IMR-90 (cell line): ENCODE measurements at regions not wholly inside any gene's neighbourhood (a gene's known extent, or its start where the extent isn't known, plus 50 kb on each side); places are given as distances from the start of the nearest gene placed in this dataset.

ENCODE experiments used
- ATAC-seq: fragments of 200-7000 bp; cut with Tn5 transposase; 2 replicates; pipeline ENCODE4 v1.9.1; 2020; ENCODE audit warnings: low read depth, mild to moderate bottlenecking, moderate library complexity
- BruUV-seq: library from RNA; stranded (reverse); fragments of 400-500 nt; replicated peaks from 2 replicates; lab custom pipeline; 2021; lab: Mats Ljungman, UMichigan
- CTCF ChIA-PET: fragments of 300-600 bp; formaldehyde crosslinking; extraction: SDS; loops from one replicate; lab custom pipeline; 2021; ENCODE audit warnings: antibody characterized with exemption; lab: Yijun Ruan, JAX
- POLR2A ChIA-PET: fragments of 300-600 bp; sonication (Branson Sonifier 250); formaldehyde crosslinking; loops from one replicate; lab custom pipeline; 2022; ENCODE audit warnings: antibody characterized with exemption; ENCODE audit not compliant: unreplicated experiment; lab: Charles Lee
- DNase-seq: peaks from one replicate; pipeline ENCODE4 v3.0.0; 2013
- H2AFZ ChIP-seq: replicated peaks from 2 replicates; pipeline ENCODE3; 2013; ENCODE audit warnings: low read length, mild to moderate bottlenecking; ENCODE audit not compliant: poor library complexity
- H2AK5ac ChIP-seq: 2 replicates; pipeline ENCODE4 v1.6.1; 2013; ENCODE audit warnings: low read depth, low read length, inconsistent platforms
- H2AK9ac ChIP-seq: replicated peaks from 2 replicates; pipeline ENCODE3; 2013; ENCODE audit warnings: mild to moderate bottlenecking, low read depth, low read length, moderate library complexity; ENCODE audit not compliant: poor library complexity
- H2BK120ac ChIP-seq: 2 replicates; pipeline ENCODE4 v1.6.1; 2013; ENCODE audit warnings: low read depth, low read length, inconsistent platforms
- H2BK15ac ChIP-seq: 3 replicates; pipeline ENCODE4 v1.6.1; 2013; ENCODE audit warnings: low read depth, low read length, inconsistent platforms
- H2BK20ac ChIP-seq: 2 replicates; pipeline ENCODE4 v1.6.1; 2013; ENCODE audit warnings: low read depth, mild to moderate bottlenecking, inconsistent platforms, low read length, moderate library complexity
- H2BK5ac ChIP-seq: 2 replicates; pipeline ENCODE4 v1.6.1; 2013; ENCODE audit warnings: mild to moderate bottlenecking, low read depth, low read length, inconsistent platforms; ENCODE audit not compliant: poor library complexity, severe bottlenecking
- H3K14ac ChIP-seq: replicated peaks from 2 replicates; pipeline ENCODE4 v1.6.1; 2013; ENCODE audit warnings: low read depth, low read length, inconsistent platforms
- H3K18ac ChIP-seq: 2 replicates; pipeline ENCODE4 v1.6.1; 2013; ENCODE audit warnings: low read depth, low read length, control low read depth
- H3K23ac ChIP-seq: 2 replicates; pipeline ENCODE4 v1.6.1; 2013; ENCODE audit warnings: low read depth, low read length, inconsistent platforms
- H3K27ac ChIP-seq: 2 replicates; pipeline ENCODE4 v1.5.1; 2013; ENCODE audit warnings: mild to moderate bottlenecking, control low read depth, low read length; ENCODE audit not compliant: insufficient read depth
- H3K27me3 ChIP-seq: 2 replicates; pipeline ENCODE4 v1.6.1; 2013; ENCODE audit warnings: low read length; ENCODE audit not compliant: control insufficient read depth, insufficient read depth
- H3K36me3 ChIP-seq: 2 replicates; pipeline ENCODE4 v1.6.1; 2013; ENCODE audit warnings: low read length, mixed read lengths; ENCODE audit not compliant: control insufficient read depth, insufficient read depth
- H3K4ac ChIP-seq: 2 replicates; pipeline ENCODE4 v1.6.1; 2013; ENCODE audit warnings: low read depth, low read length, inconsistent platforms
- H3K4me1 ChIP-seq: 2 replicates; pipeline ENCODE4 v1.6.1; 2013; ENCODE audit warnings: low read length, mixed read lengths; ENCODE audit not compliant: control insufficient read depth, insufficient read depth
- H3K4me2 ChIP-seq: 2 replicates; pipeline ENCODE4 v1.6.1; 2013; ENCODE audit warnings: low read depth, mild to moderate bottlenecking, control low read depth, low read length, moderate library complexity
- H3K4me3 ChIP-seq: 2 replicates; pipeline ENCODE4 v1.5.1; 2013; ENCODE audit warnings: low read depth, mild to moderate bottlenecking, control low read depth, low read length, moderate library complexity; ENCODE audit not compliant: insufficient read depth
- H3K56ac ChIP-seq: 2 replicates; pipeline ENCODE4 v1.6.1; 2013; ENCODE audit warnings: low read length, inconsistent platforms; ENCODE audit not compliant: insufficient read depth; ENCODE audit errors: extremely low read depth
- H3K79me1 ChIP-seq, 2 experiments: 2 replicates each; pipeline ENCODE4 v1.6.1; 2013; ENCODE audit warnings: low read length in 2 of 2, inconsistent platforms in 1 of 2, low read depth in 1 of 2
- H3K9ac ChIP-seq: 2 replicates; pipeline ENCODE4 v1.6.1; 2013; ENCODE audit warnings: low read depth, low read length, control low read depth
- H3K9me1 ChIP-seq: 2 replicates; pipeline ENCODE4 v1.6.1; 2013; ENCODE audit warnings: low read length, inconsistent platforms; ENCODE audit not compliant: insufficient read depth
- H3K9me3 ChIP-seq: 2 replicates; pipeline ENCODE4 v1.6.1; 2013; ENCODE audit warnings: low read length; ENCODE audit not compliant: control insufficient read depth, insufficient read depth
- H4K20me1 ChIP-seq: 2 replicates; pipeline ENCODE4 v1.6.1; 2013; ENCODE audit warnings: low read length, inconsistent platforms; ENCODE audit not compliant: insufficient read depth
- H4K5ac ChIP-seq: 2 replicates; pipeline ENCODE4 v1.6.1; 2013; ENCODE audit warnings: mild to moderate bottlenecking, low read depth, low read length, control low read depth
- H4K8ac ChIP-seq, 2 experiments: 2 replicates each; pipeline ENCODE4 v1.6.1; 2013; ENCODE audit warnings: low read depth in 2 of 2, low read length in 2 of 2, control low read depth in 1 of 2, inconsistent platforms in 1 of 2
- H4K91ac ChIP-seq: 2 replicates; pipeline ENCODE4 v1.6.1; 2013; ENCODE audit warnings: low read depth, low read length, inconsistent platforms; ENCODE audit not compliant: insufficient read depth
- FOS ChIP-seq: fragments of 150-350 bp; IDR thresholded peaks from 2 replicates; pipeline ENCODE4 v1.6.1; 2016; ENCODE audit warnings: low read depth, low read length
- MXI1 ChIP-seq: IDR thresholded peaks from 2 replicates; pipeline ENCODE4 v1.6.1; 2012; ENCODE audit warnings: low read depth, mild to moderate bottlenecking, low read length, moderate library complexity, borderline replicate concordance
- NFE2L2 ChIP-seq: fragments of 150-350 bp; IDR thresholded peaks from 2 replicates; pipeline ENCODE4 v1.6.1; 2016; ENCODE audit warnings: low read depth, mild to moderate bottlenecking, low read length
- RAD21 ChIP-seq: IDR thresholded peaks from 2 replicates; pipeline ENCODE4 v1.6.1; 2012; ENCODE audit warnings: low read length, improper control_type of control experiment
- SMC3 ChIP-seq: fragments of 150-350 bp; IDR thresholded peaks from 2 replicates; pipeline ENCODE4 v1.6.1; 2016; ENCODE audit warnings: low read depth, mild to moderate bottlenecking, antibody characterized with exemption, low read length, moderate library complexity
- WGBS, 2 experiments: methylation state at CpG; one replicate each; pipeline versions ENCODE4 v1.1.5 to v1.1.7; 2013; ENCODE audit warnings: missing lambda C conversion rate in 2 of 2; ENCODE audit not compliant: insufficient read length in 1 of 2; ENCODE audit errors: extremely low coverage in 2 of 2; 5-methylcytosine and 5-hydroxymethylcytosine counted together
- dilution Hi-C: fragments of 300-500 bp; cut with HindIII; formaldehyde crosslinking; loops from one replicate; pipeline ENCODE4 v1.14.3; 2018; ENCODE audit warnings: low sequenced_read_pairs; ENCODE audit not compliant: unreplicated experiment
- in situ Hi-C: fragments of 300-500 bp; cut with MboI; formaldehyde crosslinking; loops from 3 replicates; pipeline ENCODE4 v1.14.3; 2019; ENCODE audit warnings: low sequenced_read_pairs, inconsistent platforms, mixed read lengths
- intact Hi-C: fragments of 100-400 bp; cut with micrococcal nuclease; formaldehyde crosslinking; loops from 2 replicates; pipeline ENCODE4 v1.10.0; 2022

- Histone ChIP-seq H3K9ac (no peak overlapping the region; the same call in 1 of the 2 replicates), H4K20me1 (no peaks in the 10 kb centered on the region), H3K36me3 (no peaks in the 10 kb centered on the region), H2AK9ac (no peak overlapping the region), H3K27me3 (no peaks in the 10 kb centered on the region), H3K9me1 (peaks cover 2% of the 10 kb centered on the region), H3K14ac (peak overlapping the region; percentile 63), H3K4me3 (no peak overlapping the region), H3K9me3 (no peaks in the 10 kb centered on the region; the same call in 1 of the 2 replicates), H4K5ac (no peak overlapping the region; the same call in 1 of the 2 replicates), H2BK20ac (peak overlapping the region; percentile 88), H3K27ac (peak overlapping the region; percentile 65), H2BK5ac (peak overlapping the region; percentile 83), H3K23ac (peak overlapping the region; percentile 24; the same call in 1 of the 2 replicates), H3K79me1 (no peaks in the 10 kb centered on the region), H3K4me1 (peaks cover 2% of the 10 kb centered on the region; the same call in 1 of the 2 replicates), H2AK5ac (peak overlapping the region; percentile 86), H2AFZ (no peak overlapping the region), H3K4me2 (peak overlapping the region; percentile 29; the same call in 1 of the 2 replicates), H4K8ac (peak overlapping the region; percentile 10 to 81; a peak in 2 of 4 replicates), H2BK15ac (peak overlapping the region; percentile 67), H4K91ac (peak overlapping the region; percentile 30), H2BK120ac (peak overlapping the region; percentile 83), H3K56ac (no peak overlapping the region), H3K4ac (peak overlapping the region; percentile 66), H3K18ac (peak overlapping the region; percentile 44; the same call in 1 of the 2 replicates)
- POLR2A ChIA-PET, result no interaction called here
- peak; percentile 92 for ATAC-seq
- 0% methylated on average over 2 of the region's 7 CpGs; no CpG with 5 or more reads in 1 of the 2 experiments for WGBS, 2 experiments
- in situ Hi-C loops, result no loop called here
- CTCF ChIA-PET, result no interaction called here
- peak; percentile 98 for DNase-seq
- dilution Hi-C loops, result no loop called here
- intact Hi-C loops, result no loop called here
- TF ChIP-seq FOS (peak; percentile 74), RAD21 (0 out of 2 replicates have a peak, but pooled peaks have one; percentile 8), MXI1 (no peak), SMC3 (no peak), NFE2L2 (no peak)
- BruUV-seq, result no TSS peak
These were observed 485.1 kb downstream of the SEMA3D start for GRCh38 chr7:84701524-84702306.
